ENCODE measurements at regions not wholly inside any gene's neighbourhood (a gene's known extent, or its start where the extent isn't known, plus 50 kb on each side); places are given as distances from the start of the nearest gene placed in this dataset.

GRCh38 chr21:39085843-39086405 is 97.3 kb downstream of the PSMG1 start:
- H2BK12ac ChIP-seq (ENCODE audit: insufficient read length, low read depth, low read length): no peak overlapping the region
- Mint-ChIP-seq H3K4me3 (no peak overlapping the region), H3K36me3 (ENCODE audit: insufficient read depth in 1 of 3, low read depth in 3 of 3) (peaks cover 2 to 6% (median 3%) of the 10 kb centered on the region in 3 experiments; a peak in 4 of 7 replicates), H3K27me3 (ENCODE audit: low read depth) (peaks cover 10% of the 10 kb centered on the region), H3K9me3 (peaks cover 7 to 8% of the 10 kb centered on the region in 2 experiments), H3K27ac (no peak overlapping the region), H3K4me1 (peaks cover 17 to 24% of the 10 kb centered on the region in 2 experiments)
- H3K27ac ChIP-seq (ENCODE audit: insufficient read length, low read depth, low read length): no peak overlapping the region
- no peak overlapping the region for H2BK15ac ChIP-seq (ENCODE audit: low read depth, low read length)
- H2BK20ac ChIP-seq (ENCODE audit: low read depth, low read length, poor library complexity, severe bottlenecking): no peak overlapping the region
- H3K23me2 ChIP-seq (ENCODE audit: insufficient read length, low read depth, low read length, poor library complexity, severe bottlenecking): no peaks in the 10 kb centered on the region
- H4K20me1 ChIP-seq (ENCODE audit: control insufficient read depth, insufficient read depth, insufficient read length): no peaks in the 10 kb centered on the region
- H4K5ac ChIP-seq (ENCODE audit: insufficient read length, low read depth, low read length): no peak overlapping the region
- no peak overlapping the region for H2AK5ac ChIP-seq (ENCODE audit: insufficient read length, low read length)
- no peaks in the 10 kb centered on the region for H3K27me3 ChIP-seq (ENCODE audit: insufficient read depth, low read length)
- H4K8ac ChIP-seq (replicated peaks; ENCODE audit: insufficient read length, low read depth, low read length): no peak overlapping the region
- H3K4me1 ChIP-seq (ENCODE audit: insufficient read depth, low read length): peaks cover 8% of the 10 kb centered on the region; the same call in 1 of the 2 replicates
- no peaks in the 10 kb centered on the region for H3K79me1 ChIP-seq (ENCODE audit: insufficient read depth, low read depth, low read length, poor library complexity, severe bottlenecking)
- H3K4ac ChIP-seq (ENCODE audit: low read depth, low read length): no peak overlapping the region
- no CpG with 5 or more reads among the region's 6 CpGs for WGBS (ENCODE audit: extremely low coverage, insufficient read length, low lambda C conversion rate)
- DNase-seq: no peak
- no peak overlapping the region for H3K18ac ChIP-seq (ENCODE audit: insufficient read length, low read depth, low read length)
- H3K79me2 ChIP-seq (ENCODE audit: insufficient read depth, low read length): no peaks in the 10 kb centered on the region
- H3K9ac ChIP-seq (ENCODE audit: extremely low read depth, insufficient read length, low read length): no peak overlapping the region
- no peak overlapping the region for H2BK5ac ChIP-seq (ENCODE audit: insufficient read length, low read length)
- no peak overlapping the region for H4K91ac ChIP-seq (ENCODE audit: insufficient read length, low read depth, low read length)
- H3K56ac ChIP-seq (ENCODE audit: insufficient read length, low read depth, low read length): no peak overlapping the region
- no peak overlapping the region for H3K23ac ChIP-seq (ENCODE audit: insufficient read length, low read depth, low read length)
- no peak overlapping the region for H3K4me2 ChIP-seq (ENCODE audit: insufficient read depth, insufficient read length, low read length)
- no peak overlapping the region for H3T11ph ChIP-seq (ENCODE audit: low read length)
- H2BK120ac ChIP-seq (ENCODE audit: low read depth, low read length, poor library complexity, severe bottlenecking): no peak overlapping the region
- H2AFZ ChIP-seq (ENCODE audit: low read length): no peak overlapping the region
- no peaks in the 10 kb centered on the region for H3K9me3 ChIP-seq (ENCODE audit: control insufficient read depth, low read depth, low read length)
- no peak for TF ChIP-seq CTCF (conservative IDR thresholded peaks at IDR 0.05)
- no peak overlapping the region for H3K14ac ChIP-seq (ENCODE audit: insufficient read depth, low read length)
